Vagina (tissue), 2 donors: ENCODE measurements at regions not wholly inside any gene's neighbourhood (a gene's known extent, or its start where the extent isn't known, plus 50 kb on each side); places are given as distances from the start of the nearest gene placed in this dataset.

Experiments used
- CTCF ChIP-seq, 3 experiments: fragments of 450-650 bp in 2 of 3; fragments of 200-600 bp in 1 of 3; sonication (generic) in 1 of 3; IDR thresholded peaks; one replicate each; pipeline ENCODE4 v1.5.1; 2017 to 2019; ENCODE audit warnings: antibody characterized with exemption in 3 of 3, mild to moderate bottlenecking in 2 of 3, moderate library complexity in 2 of 3
- POLR2A ChIP-seq, 2 donors: fragments of 450-650 bp; IDR thresholded peaks; one replicate each; pipeline ENCODE4 v1.6.1; 2017; ENCODE audit warnings: antibody characterized with exemption in 2 of 2, mild to moderate bottlenecking in 2 of 2, moderate library complexity in 2 of 2
- POLR2AphosphoS5 ChIP-seq, 2 donors: sonication (generic); formaldehyde crosslinking; IDR thresholded peaks; one replicate each; pipeline ENCODE4 v1.9.0; 2017; ENCODE audit warnings: antibody characterized with exemption in 2 of 2, mild to moderate bottlenecking in 2 of 2, low read depth in 1 of 2; ENCODE audit not compliant: insufficient read depth in 1 of 2

GRCh38 chr6:113767985-113768384, 89.2 kb upstream of the MARCKS start:
- TF ChIP-seq POLR2A (IDR thresholded peaks at IDR 0.05) (no peak), CTCF (IDR thresholded peaks at IDR 0.05) (no peak), POLR2AphosphoS5 (IDR thresholded peaks at IDR 0.05; ENCODE audit: insufficient read depth in 1 of 2, low read depth in 1 of 2) (no peak)
